ENCODE measurements at regions not wholly inside any gene's neighbourhood (a gene's known extent, or its start where the extent isn't known, plus 50 kb on each side); places are given as distances from the start of the nearest gene placed in this dataset.

GRCh38 chr5:18305288-18305924 is 671.1 kb downstream of the TAF11L14 start:
- DNase-seq (ENCODE audit: low spot score) = no peak
- TF ChIP-seq CTCF (IDR thresholded peaks at IDR 0.05) = peak in 1 of 3 donors; percentile 22
- no peak for ATAC-seq (ENCODE audit: low FRiP score)

GRCh38 chr5:18311266-18311665 is 677.0 kb downstream of the TAF11L14 start:
- ATAC-seq (ENCODE audit: low FRiP score) = no peak

GRCh38 chr5:18312016-18312415 is 677.8 kb downstream of the TAF11L14 start:
- ATAC-seq (ENCODE audit: low FRiP score) (no peak), DNase-seq (ENCODE audit: low spot score) (no peak)
- no peak for TF ChIP-seq CTCF (IDR thresholded peaks at IDR 0.05)

More at GRCh38 chr5:18311266-18311665, 677.0 kb downstream of the TAF11L14 start:
- no peak for TF ChIP-seq CTCF (IDR thresholded peaks at IDR 0.05)
- no peak for DNase-seq (ENCODE audit: low spot score)

GRCh38 chr5:18314192-18314778 is 680.0 kb downstream of the TAF11L14 start:
- TF ChIP-seq CTCF (IDR thresholded peaks at IDR 0.05) = no peak
- ATAC-seq (ENCODE audit: low FRiP score) (no peak), DNase-seq (ENCODE audit: low spot score) (no peak)

GRCh38 chr5:18321262-18321942 is 687.1 kb downstream of the TAF11L14 start:
- no peak for TF ChIP-seq CTCF (IDR thresholded peaks at IDR 0.05)
- DNase-seq (ENCODE audit: low spot score) = no peak
- no peak for ATAC-seq (ENCODE audit: low FRiP score)

- no peak for DNase-seq (ENCODE audit: low spot score)
- no peak for TF ChIP-seq CTCF (IDR thresholded peaks at IDR 0.05)
- no peak for ATAC-seq (ENCODE audit: low FRiP score)
Observed at GRCh38 chr5:18323891-18324290, 689.6 kb downstream of the TAF11L14 start.

Data from omental fat pad (tissue), 3 donors.